NCI-H1694 treated with DMSO at 0.1 percent for 48 hours (cell line): ENCODE measurements at regions not wholly inside any gene's neighbourhood (a gene's known extent, or its start where the extent isn't known, plus 50 kb on each side); places are given as distances from the start of the nearest gene placed in this dataset.
"Not testable (repeated sequence)": the region's sequence is repeated elsewhere in the genome, so short reads cannot be mapped to it uniquely, and the experiment has no call there.

Experiments
- DNase-seq: peaks from one replicate; lab custom pipeline; 2025; lab: John Stamatoyannopoulos, UW

- DNase-seq, result no peak
Observed at GRCh38 chr2:235105821-235106359, 154.1 kb downstream of the SH3BP4 start.

GRCh38 chr2:235106874-235107639 is 155.2 kb downstream of the SH3BP4 start:
- peak; percentile 64 for DNase-seq

GRCh38 chr2:235107640-235107951 is 155.8 kb downstream of the SH3BP4 start:
- no peak for DNase-seq

- DNase-seq, result not testable (repeated sequence)
Observed at GRCh38 chr2:235109561-235109960, 157.7 kb downstream of the SH3BP4 start.

GRCh38 chr2:235112365-235112764 is 160.5 kb downstream of the SH3BP4 start:
- no peak for DNase-seq

- DNase-seq, result no peak
Observed at GRCh38 chr2:235113854-235114253, 162.0 kb downstream of the SH3BP4 start.

GRCh38 chr2:235114286-235114685 is 162.5 kb downstream of the SH3BP4 start:
- DNase-seq, result no peak

GRCh38 chr2:235115521-235115920 is 163.7 kb downstream of the SH3BP4 start:
- DNase-seq, result no peak

- peak; percentile 77 for DNase-seq
Observed at GRCh38 chr2:235116885-235117492, 165.2 kb downstream of the SH3BP4 start.

- no peak for DNase-seq
Observed at GRCh38 chr2:235126768-235127167, 175.0 kb downstream of the SH3BP4 start.

GRCh38 chr2:235127931-235128330 is 176.1 kb downstream of the SH3BP4 start:
- no peak for DNase-seq

- no peak for DNase-seq
Observed at GRCh38 chr2:235129850-235130249, 178.0 kb downstream of the SH3BP4 start.

GRCh38 chr2:235131334-235132305 is 179.8 kb downstream of the SH3BP4 start:
- DNase-seq, result no peak

- DNase-seq, result no peak
Observed at GRCh38 chr2:235132651-235133050, 180.8 kb downstream of the SH3BP4 start.

- DNase-seq, result no peak
Observed at GRCh38 chr2:235133837-235134236, 182.0 kb downstream of the SH3BP4 start.

GRCh38 chr2:235134420-235134819 is 182.6 kb downstream of the SH3BP4 start:
- no peak for DNase-seq

- DNase-seq, result no peak
Observed at GRCh38 chr2:235135195-235135965, 183.6 kb downstream of the SH3BP4 start.

- DNase-seq, result peak; percentile 53
Observed at GRCh38 chr2:235135990-235136561, 184.3 kb downstream of the SH3BP4 start.

- no peak for DNase-seq
Observed at GRCh38 chr2:235138339-235138738, 186.5 kb downstream of the SH3BP4 start.

- no peak for DNase-seq
Observed at GRCh38 chr2:235139956-235140800, 188.4 kb downstream of the SH3BP4 start.

- DNase-seq, result no peak
Observed at GRCh38 chr2:235140801-235141081, 188.9 kb downstream of the SH3BP4 start.
